WERI-Rb-1 (cell line): ENCODE measurements at regions not wholly inside any gene's neighbourhood (a gene's known extent, or its start where the extent isn't known, plus 50 kb on each side); places are given as distances from the start of the nearest gene placed in this dataset.

ENCODE experiments used
- DNase-seq: peaks from one replicate; pipeline ENCODE4 v3.0.0-alpha.2; 2020
- H3K27ac ChIP-seq: fragments of 250-450 bp; sonication (Bioruptor Pico); 2 replicates; pipeline ENCODE4 v1.5.1; 2020; ENCODE audit warnings: mild to moderate bottlenecking, moderate library complexity
- H3K27me3 ChIP-seq: fragments of 250-450 bp; sonication (Bioruptor Pico); 2 replicates; pipeline ENCODE4 v1.5.1; 2021; ENCODE audit warnings: mild to moderate bottlenecking, low read depth, moderate library complexity; ENCODE audit not compliant: insufficient read depth, severe bottlenecking
- H3K36me3 ChIP-seq: fragments of 250-450 bp; sonication (Bioruptor Pico); 2 replicates; pipeline ENCODE4 v1.5.1; 2020; ENCODE audit warnings: mild to moderate bottlenecking, moderate library complexity
- H3K4me3 ChIP-seq: 2 replicates; pipeline ENCODE4 v1.5.1; 2011; ENCODE audit warnings: low read depth, mild to moderate bottlenecking, control low read depth, low read length
- H3K9me3 ChIP-seq: fragments of 250-450 bp; sonication (Bioruptor Pico); 2 replicates; pipeline ENCODE4 v1.5.1; 2021; ENCODE audit warnings: mild to moderate bottlenecking, moderate library complexity; ENCODE audit not compliant: severe bottlenecking
- TF ChIP-seq, protein P1 (sequence below): IDR thresholded peaks from 2 replicates; pipeline ENCODE4 v1.5.1; 2011; ENCODE audit warnings: low read depth, mild to moderate bottlenecking, control low read depth, inconsistent platforms, low read length

DNA sequence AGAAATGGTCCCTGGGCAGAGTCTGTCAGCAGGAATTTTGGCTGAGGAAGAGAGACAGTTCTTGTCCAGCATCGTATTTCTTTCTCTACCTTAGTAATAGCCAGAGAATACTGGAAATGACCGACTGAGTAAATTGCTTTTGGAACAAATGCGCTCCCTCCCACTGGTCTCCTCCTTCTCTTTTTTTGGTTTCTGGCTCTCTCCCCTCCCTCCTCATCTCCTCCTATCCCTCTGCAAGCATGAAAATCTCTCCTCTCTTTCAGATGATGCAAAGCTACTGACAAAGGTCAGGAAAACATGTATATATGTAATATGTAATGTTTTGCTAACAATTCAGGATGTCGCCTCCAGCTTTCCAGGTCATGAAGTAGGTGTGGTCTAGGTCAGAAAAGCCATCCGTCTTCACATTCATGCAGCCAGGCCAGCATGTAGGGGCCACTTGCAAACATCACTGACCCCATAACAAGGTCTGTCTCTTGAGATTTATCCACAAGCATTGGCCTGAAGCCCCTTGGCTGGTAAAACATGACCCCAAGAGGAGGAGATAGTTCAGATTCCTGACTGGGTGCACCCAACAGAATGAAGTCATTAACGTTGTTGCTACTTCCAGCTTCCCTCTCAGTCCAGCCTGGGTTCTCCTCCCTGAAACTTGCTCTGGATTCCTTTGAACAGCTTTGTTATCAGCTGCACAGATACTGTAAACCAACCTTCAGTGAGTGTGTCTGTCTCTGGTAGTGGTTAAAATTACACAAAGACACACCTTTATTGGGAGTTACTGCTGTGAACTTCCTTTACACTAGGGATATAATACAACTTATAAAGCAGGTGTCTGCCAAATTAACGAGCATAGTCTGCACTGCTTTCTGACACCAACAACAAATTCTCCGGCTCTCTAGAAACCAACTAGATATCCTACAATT, 864.4 kb upstream of the KLHL29 start:
- TF ChIP-seq, protein P1, sequence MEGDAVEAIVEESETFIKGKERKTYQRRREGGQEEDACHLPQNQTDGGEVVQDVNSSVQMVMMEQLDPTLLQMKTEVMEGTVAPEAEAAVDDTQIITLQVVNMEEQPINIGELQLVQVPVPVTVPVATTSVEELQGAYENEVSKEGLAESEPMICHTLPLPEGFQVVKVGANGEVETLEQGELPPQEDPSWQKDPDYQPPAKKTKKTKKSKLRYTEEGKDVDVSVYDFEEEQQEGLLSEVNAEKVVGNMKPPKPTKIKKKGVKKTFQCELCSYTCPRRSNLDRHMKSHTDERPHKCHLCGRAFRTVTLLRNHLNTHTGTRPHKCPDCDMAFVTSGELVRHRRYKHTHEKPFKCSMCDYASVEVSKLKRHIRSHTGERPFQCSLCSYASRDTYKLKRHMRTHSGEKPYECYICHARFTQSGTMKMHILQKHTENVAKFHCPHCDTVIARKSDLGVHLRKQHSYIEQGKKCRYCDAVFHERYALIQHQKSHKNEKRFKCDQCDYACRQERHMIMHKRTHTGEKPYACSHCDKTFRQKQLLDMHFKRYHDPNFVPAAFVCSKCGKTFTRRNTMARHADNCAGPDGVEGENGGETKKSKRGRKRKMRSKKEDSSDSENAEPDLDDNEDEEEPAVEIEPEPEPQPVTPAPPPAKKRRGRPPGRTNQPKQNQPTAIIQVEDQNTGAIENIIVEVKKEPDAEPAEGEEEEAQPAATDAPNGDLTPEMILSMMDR = no peak
- no peak for DNase-seq

DNA sequence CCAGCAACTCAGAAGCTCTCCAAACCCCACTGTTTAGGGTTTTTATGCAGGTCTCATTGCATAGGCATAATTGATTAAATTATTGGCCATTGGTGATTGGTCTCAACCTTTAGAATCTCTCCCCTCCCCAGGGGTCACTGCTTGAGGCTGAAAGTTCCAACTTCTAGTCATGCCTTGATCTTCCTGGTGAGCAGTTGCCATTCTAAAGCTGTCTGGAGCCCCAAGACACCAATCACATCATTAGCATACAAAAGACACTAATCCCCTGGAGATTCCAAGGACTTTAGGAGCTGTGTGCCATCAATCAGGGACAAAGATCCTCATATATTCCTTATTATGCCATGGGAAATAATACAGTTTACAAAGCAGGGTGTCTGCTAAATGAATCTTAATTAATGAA, 863.4 kb upstream of the KLHL29 start:
- Histone ChIP-seq H3K27ac (no peak overlapping the region), H3K27me3 (no peaks in the 10 kb centered on the region), H3K9me3 (peaks cover 3% of the 10 kb centered on the region), H3K4me3 (no peak overlapping the region), H3K36me3 (no peaks in the 10 kb centered on the region)
- TF ChIP-seq, protein P1 = no peak
- DNase-seq = peak; percentile 39

More for the DNA sequence above, 864.4 kb upstream of the KLHL29 start:
- Histone ChIP-seq H3K36me3 (no peaks in the 10 kb centered on the region), H3K27me3 (no peaks in the 10 kb centered on the region), H3K9me3 (peaks cover 3% of the 10 kb centered on the region), H3K27ac (no peak overlapping the region), H3K4me3 (no peak overlapping the region)

DNA sequence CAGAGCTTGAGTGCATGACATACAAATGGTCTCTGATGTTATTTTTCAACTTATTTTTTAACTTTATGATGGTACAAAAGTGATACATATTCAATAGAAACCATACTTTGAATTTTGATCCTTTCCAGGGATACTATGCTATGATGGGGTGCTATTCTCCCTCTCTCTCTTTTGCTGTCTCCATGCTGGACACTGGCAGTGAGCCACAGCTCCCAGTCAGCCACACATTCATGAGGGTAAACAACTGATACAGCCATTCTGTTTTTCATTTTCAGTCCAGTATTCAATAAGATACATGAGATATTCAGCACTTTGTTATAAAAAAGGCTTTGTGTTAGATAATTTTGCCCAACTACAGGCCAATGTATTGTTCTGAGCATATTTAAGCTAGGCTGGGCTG, 859.3 kb upstream of the KLHL29 start:
- Histone ChIP-seq H3K27me3 (no peaks in the 10 kb centered on the region), H3K4me3 (no peak overlapping the region), H3K36me3 (no peaks in the 10 kb centered on the region), H3K9me3 (peaks cover 3% of the 10 kb centered on the region), H3K27ac (no peak overlapping the region)
- no peak for DNase-seq
- TF ChIP-seq, protein P1 = no peak

DNA sequence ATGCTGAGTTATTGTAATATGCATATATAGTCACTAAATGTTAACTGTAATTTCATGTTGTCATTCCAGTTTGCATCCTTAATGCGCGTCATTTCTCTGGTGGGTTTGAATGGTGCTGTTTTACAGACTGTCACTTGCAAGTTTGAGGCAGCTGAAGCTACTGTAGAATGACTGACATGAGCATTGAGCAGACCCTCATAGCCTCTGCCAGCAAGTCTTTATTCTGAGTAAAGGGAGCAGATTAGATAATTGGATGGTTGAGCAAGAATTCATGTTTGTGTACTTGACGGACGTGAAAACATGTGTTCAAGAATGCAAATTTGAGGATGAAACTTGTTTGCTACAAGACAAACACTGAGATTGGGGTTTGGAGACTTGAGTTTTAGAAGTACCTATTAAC, 854.8 kb upstream of the KLHL29 start:
- H3K27ac ChIP-seq = no peak overlapping the region
- no peak for DNase-seq
- H3K9me3 ChIP-seq = no peaks in the 10 kb centered on the region
- H3K27me3 ChIP-seq = no peaks in the 10 kb centered on the region
- TF ChIP-seq, protein P1 = no peak
- H3K36me3 ChIP-seq = no peaks in the 10 kb centered on the region
- H3K4me3 ChIP-seq = no peak overlapping the region

DNA sequence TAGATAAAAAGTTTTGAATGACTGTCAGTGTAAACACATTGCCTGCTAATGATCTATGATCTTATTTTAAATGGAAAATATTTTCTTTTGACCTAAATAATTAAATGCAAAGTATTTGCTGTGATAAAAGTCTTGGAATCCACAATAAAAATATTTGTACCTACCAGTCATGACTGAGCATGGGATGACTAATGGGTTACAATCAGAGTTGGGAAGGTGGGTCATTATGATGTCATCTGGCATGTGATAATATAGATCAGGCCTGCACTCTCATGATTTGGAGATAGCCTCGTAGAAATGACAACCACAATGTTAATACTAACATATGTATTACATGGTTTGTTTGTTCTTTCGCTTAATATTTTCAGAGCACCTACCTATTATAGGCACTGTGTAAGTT, 848.8 kb upstream of the KLHL29 start:
- no peak for DNase-seq
- no peak overlapping the region for H3K4me3 ChIP-seq
- H3K27me3 ChIP-seq = no peaks in the 10 kb centered on the region
- H3K27ac ChIP-seq = no peak overlapping the region
- TF ChIP-seq, protein P1 = no peak
- H3K36me3 ChIP-seq = no peaks in the 10 kb centered on the region
- H3K9me3 ChIP-seq = no peaks in the 10 kb centered on the region
